ENCODE measurements at regions not wholly inside any gene's neighbourhood (a gene's known extent, or its start where the extent isn't known, plus 50 kb on each side); places are given as distances from the start of the nearest gene placed in this dataset.

GRCh38 chr13:67803118-67803517 lies 573.0 kb upstream of the PCDH9 start:
- H3K27ac ChIP-seq (ENCODE audit: low read depth, low read length, severe bottlenecking), result no peak overlapping the region

GRCh38 chr13:67792151-67792676 lies 562.1 kb upstream of the PCDH9 start:
- Histone ChIP-seq H3K9me3 (ENCODE audit: control insufficient read depth, low read length) (no peaks in the 10 kb centered on the region), H3K4me1 (ENCODE audit: control insufficient read depth, insufficient read depth, low read length, poor library complexity, severe bottlenecking) (no peaks in the 10 kb centered on the region), H3K27ac (ENCODE audit: low read depth, low read length, severe bottlenecking) (no peak overlapping the region), H3K4me3 (ENCODE audit: extremely low read depth, insufficient read depth, low read length, poor library complexity, severe bottlenecking) (no peak overlapping the region), H3K36me3 (ENCODE audit: control insufficient read depth, insufficient read depth, low read length) (no peaks in the 10 kb centered on the region)

More at GRCh38 chr13:67803118-67803517, 573.0 kb upstream of the PCDH9 start:
- 100% methylated on average over 2 to 8 of the region's 8 CpGs for WGBS, 2 experiments (ENCODE audit: insufficient coverage in 2 of 2)
- Histone ChIP-seq H3K4me3 (ENCODE audit: extremely low read depth, insufficient read depth, low read length, poor library complexity, severe bottlenecking) (no peak overlapping the region), H3K36me3 (ENCODE audit: control insufficient read depth, insufficient read depth, low read length) (no peaks in the 10 kb centered on the region), H3K4me1 (ENCODE audit: control insufficient read depth, insufficient read depth, low read length, poor library complexity, severe bottlenecking) (no peaks in the 10 kb centered on the region), H3K9me3 (ENCODE audit: control insufficient read depth, low read length) (no peaks in the 10 kb centered on the region)

- Histone ChIP-seq H3K36me3 (ENCODE audit: control insufficient read depth, insufficient read depth, low read length) (no peaks in the 10 kb centered on the region), H3K4me3 (ENCODE audit: extremely low read depth, insufficient read depth, low read length, poor library complexity, severe bottlenecking) (no peak overlapping the region), H3K4me1 (ENCODE audit: control insufficient read depth, insufficient read depth, low read length, poor library complexity, severe bottlenecking) (no peaks in the 10 kb centered on the region), H3K27ac (ENCODE audit: low read depth, low read length, severe bottlenecking) (no peak overlapping the region), H3K9me3 (ENCODE audit: control insufficient read depth, low read length) (no peaks in the 10 kb centered on the region)
- 100% methylated on average over 1 of the region's 4 CpGs; no CpG with 5 or more reads in 1 of the 2 experiments for WGBS, 2 experiments (ENCODE audit: insufficient coverage in 2 of 2)
Observed at GRCh38 chr13:67791047-67791446, 560.9 kb upstream of the PCDH9 start.

GRCh38 chr13:67776151-67776550 lies 546.0 kb upstream of the PCDH9 start:
- Histone ChIP-seq H3K27ac (ENCODE audit: low read depth, low read length, severe bottlenecking) (no peak overlapping the region), H3K36me3 (ENCODE audit: control insufficient read depth, insufficient read depth, low read length) (no peaks in the 10 kb centered on the region)
- 100% methylated on average over 1 of the region's 3 CpGs; no CpG with 5 or more reads in 1 of the 2 experiments for WGBS, 2 experiments (ENCODE audit: insufficient coverage in 2 of 2)

GRCh38 chr13:67775359-67775758 lies 545.2 kb upstream of the PCDH9 start:
- Histone ChIP-seq H3K9me3 (ENCODE audit: control insufficient read depth, low read length) (no peaks in the 10 kb centered on the region), H3K4me3 (ENCODE audit: extremely low read depth, insufficient read depth, low read length, poor library complexity, severe bottlenecking) (no peak overlapping the region), H3K27ac (ENCODE audit: low read depth, low read length, severe bottlenecking) (no peak overlapping the region), H3K36me3 (ENCODE audit: control insufficient read depth, insufficient read depth, low read length) (no peaks in the 10 kb centered on the region), H3K4me1 (ENCODE audit: control insufficient read depth, insufficient read depth, low read length, poor library complexity, severe bottlenecking) (no peaks in the 10 kb centered on the region)

More at GRCh38 chr13:67776151-67776550, 546.0 kb upstream of the PCDH9 start:
- Histone ChIP-seq H3K9me3 (ENCODE audit: control insufficient read depth, low read length) (no peaks in the 10 kb centered on the region), H3K4me1 (ENCODE audit: control insufficient read depth, insufficient read depth, low read length, poor library complexity, severe bottlenecking) (no peaks in the 10 kb centered on the region), H3K4me3 (ENCODE audit: extremely low read depth, insufficient read depth, low read length, poor library complexity, severe bottlenecking) (no peak overlapping the region)

GRCh38 chr13:67772807-67773453 lies 542.8 kb upstream of the PCDH9 start:
- 94 to 98% methylated on average over 16 to 34 of the region's 37 CpGs for WGBS, 2 experiments (ENCODE audit: insufficient coverage in 2 of 2)
- H3K36me3 ChIP-seq (ENCODE audit: control insufficient read depth, insufficient read depth, low read length), result no peaks in the 10 kb centered on the region
- no peak overlapping the region for H3K27ac ChIP-seq (ENCODE audit: low read depth, low read length, severe bottlenecking)
- no peaks in the 10 kb centered on the region for H3K4me1 ChIP-seq (ENCODE audit: control insufficient read depth, insufficient read depth, low read length, poor library complexity, severe bottlenecking)
- H3K9me3 ChIP-seq (ENCODE audit: control insufficient read depth, low read length), result no peaks in the 10 kb centered on the region
- H3K4me3 ChIP-seq (ENCODE audit: extremely low read depth, insufficient read depth, low read length, poor library complexity, severe bottlenecking), result no peak overlapping the region

- Histone ChIP-seq H3K4me3 (ENCODE audit: extremely low read depth, insufficient read depth, low read length, poor library complexity, severe bottlenecking) (no peak overlapping the region), H3K9me3 (ENCODE audit: control insufficient read depth, low read length) (no peaks in the 10 kb centered on the region), H3K36me3 (ENCODE audit: control insufficient read depth, insufficient read depth, low read length) (no peaks in the 10 kb centered on the region), H3K4me1 (ENCODE audit: control insufficient read depth, insufficient read depth, low read length, poor library complexity, severe bottlenecking) (no peaks in the 10 kb centered on the region), H3K27ac (ENCODE audit: low read depth, low read length, severe bottlenecking) (no peak overlapping the region)
Observed at GRCh38 chr13:67771106-67771505, 541.0 kb upstream of the PCDH9 start.

- no peaks in the 10 kb centered on the region for H3K9me3 ChIP-seq (ENCODE audit: control insufficient read depth, low read length)
- 88 to 100% methylated on average over 1 to 4 of the region's 7 CpGs for WGBS, 2 experiments (ENCODE audit: insufficient coverage in 2 of 2)
- no peak overlapping the region for H3K4me3 ChIP-seq (ENCODE audit: extremely low read depth, insufficient read depth, low read length, poor library complexity, severe bottlenecking)
- H3K4me1 ChIP-seq (ENCODE audit: control insufficient read depth, insufficient read depth, low read length, poor library complexity, severe bottlenecking), result no peaks in the 10 kb centered on the region
- H3K27ac ChIP-seq (ENCODE audit: low read depth, low read length, severe bottlenecking), result no peak overlapping the region
- no peaks in the 10 kb centered on the region for H3K36me3 ChIP-seq (ENCODE audit: control insufficient read depth, insufficient read depth, low read length)
Observed at GRCh38 chr13:67769987-67770341, 539.8 kb upstream of the PCDH9 start.

- Histone ChIP-seq H3K36me3 (ENCODE audit: control insufficient read depth, insufficient read depth, low read length) (no peaks in the 10 kb centered on the region), H3K4me3 (ENCODE audit: extremely low read depth, insufficient read depth, low read length, poor library complexity, severe bottlenecking) (no peak overlapping the region), H3K27ac (ENCODE audit: low read depth, low read length, severe bottlenecking) (no peak overlapping the region), H3K9me3 (ENCODE audit: control insufficient read depth, low read length) (no peaks in the 10 kb centered on the region), H3K4me1 (ENCODE audit: control insufficient read depth, insufficient read depth, low read length, poor library complexity, severe bottlenecking) (no peaks in the 10 kb centered on the region)
- 95 to 98% methylated on average over 23 to 30 of the region's 30 CpGs for WGBS, 2 experiments (ENCODE audit: insufficient coverage in 2 of 2)
Observed at GRCh38 chr13:67769063-67769986, 539.2 kb upstream of the PCDH9 start.

GRCh38 chr13:67763984-67764383 lies 533.8 kb upstream of the PCDH9 start:
- no CpG with 5 or more reads among the region's 3 CpGs for WGBS, 2 experiments (ENCODE audit: insufficient coverage in 2 of 2)
- Histone ChIP-seq H3K36me3 (ENCODE audit: control insufficient read depth, insufficient read depth, low read length) (no peaks in the 10 kb centered on the region), H3K9me3 (ENCODE audit: control insufficient read depth, low read length) (no peaks in the 10 kb centered on the region), H3K4me1 (ENCODE audit: control insufficient read depth, insufficient read depth, low read length, poor library complexity, severe bottlenecking) (no peaks in the 10 kb centered on the region), H3K4me3 (ENCODE audit: extremely low read depth, insufficient read depth, low read length, poor library complexity, severe bottlenecking) (no peak overlapping the region), H3K27ac (ENCODE audit: low read depth, low read length, severe bottlenecking) (no peak overlapping the region)

- H3K36me3 ChIP-seq (ENCODE audit: control insufficient read depth, insufficient read depth, low read length), result no peaks in the 10 kb centered on the region
- H3K9me3 ChIP-seq (ENCODE audit: control insufficient read depth, low read length), result no peaks in the 10 kb centered on the region
- H3K27ac ChIP-seq (ENCODE audit: low read depth, low read length, severe bottlenecking), result no peak overlapping the region
- no peaks in the 10 kb centered on the region for H3K4me1 ChIP-seq (ENCODE audit: control insufficient read depth, insufficient read depth, low read length, poor library complexity, severe bottlenecking)
- no peak overlapping the region for H3K4me3 ChIP-seq (ENCODE audit: extremely low read depth, insufficient read depth, low read length, poor library complexity, severe bottlenecking)
- WGBS, 2 experiments (ENCODE audit: insufficient coverage in 2 of 2), result 100% methylated on average over 1 of the region's 3 CpGs; no CpG with 5 or more reads in 1 of the 2 experiments
Observed at GRCh38 chr13:67763384-67763783, 533.2 kb upstream of the PCDH9 start.

Measured in mesodermal cell (in vitro differentiated cells).